Cardiac fibroblast (primary cell): ENCODE measurements at regions not wholly inside any gene's neighbourhood (a gene's known extent, or its start where the extent isn't known, plus 50 kb on each side); places are given as distances from the start of the nearest gene placed in this dataset.
"Not testable (repeated sequence)": the region's sequence is repeated elsewhere in the genome, so short reads cannot be mapped to it uniquely, and the experiment has no call there.

Experiments
- DNase-seq, 2 donors: peaks; one replicate each; pipeline versions ENCODE4 v3.0.0 to v3.0.0-alpha.2; 2010; ENCODE audit warnings: low read depth in 2 of 2
- H3K4me3 ChIP-seq, 2 donors: replicated peaks in 1 of 2; 1 replicate in 1 of 2; 2 replicates in 1 of 2; pipeline ENCODE4 v1.5.1; 2011; ENCODE audit warnings: low read depth in 2 of 2, low read length in 2 of 2, mild to moderate bottlenecking in 2 of 2, moderate library complexity in 1 of 2
- CTCF ChIP-seq: IDR thresholded peaks from one replicate; pipeline ENCODE4 v1.5.1; 2011; ENCODE audit warnings: low read depth, mild to moderate bottlenecking, low read length, inconsistent platforms

- H3K4me3 ChIP-seq, result no peak overlapping the region
- no peak for DNase-seq
- TF ChIP-seq CTCF, result no peak
Measured at GRCh38 chr11:45407226-45407625, 121.1 kb upstream of the SYT13 start.

GRCh38 chr11:45405916-45406670 is 120.0 kb upstream of the SYT13 start:
- DNase-seq, result peak; percentile 48 to 64
- no peak overlapping the region for H3K4me3 ChIP-seq
- peak; percentile 56 for TF ChIP-seq CTCF

- DNase-seq, result peak in 1 of 2 donors; percentile 31
- H3K4me3 ChIP-seq, result not testable (repeated sequence)
Measured at GRCh38 chr11:45403521-45403920, 117.4 kb upstream of the SYT13 start.

GRCh38 chr11:45402049-45402630 is 116.0 kb upstream of the SYT13 start:
- TF ChIP-seq CTCF, result no peak
- DNase-seq, result no peak
- no peak overlapping the region for H3K4me3 ChIP-seq

- DNase-seq, result peak; percentile 65 to 89
- no peak for TF ChIP-seq CTCF
- no peak overlapping the region for H3K4me3 ChIP-seq
Measured at GRCh38 chr11:45400591-45400990, 114.5 kb upstream of the SYT13 start.

GRCh38 chr11:45399166-45399565 is 113.0 kb upstream of the SYT13 start:
- no peak for DNase-seq
- H3K4me3 ChIP-seq, result no peak overlapping the region
- TF ChIP-seq CTCF, result no peak

- DNase-seq, result no peak
- H3K4me3 ChIP-seq, result no peak overlapping the region
- no peak for TF ChIP-seq CTCF
Measured at GRCh38 chr11:45398325-45398724, 112.2 kb upstream of the SYT13 start.
